DMS53 (cell line): ENCODE measurements at regions not wholly inside any gene's neighbourhood (a gene's known extent, or its start where the extent isn't known, plus 50 kb on each side); places are given as distances from the start of the nearest gene placed in this dataset.

Experiments
- DNase-seq: peaks from one replicate; lab custom pipeline; 2025; lab: John Stamatoyannopoulos, UW

DNA sequence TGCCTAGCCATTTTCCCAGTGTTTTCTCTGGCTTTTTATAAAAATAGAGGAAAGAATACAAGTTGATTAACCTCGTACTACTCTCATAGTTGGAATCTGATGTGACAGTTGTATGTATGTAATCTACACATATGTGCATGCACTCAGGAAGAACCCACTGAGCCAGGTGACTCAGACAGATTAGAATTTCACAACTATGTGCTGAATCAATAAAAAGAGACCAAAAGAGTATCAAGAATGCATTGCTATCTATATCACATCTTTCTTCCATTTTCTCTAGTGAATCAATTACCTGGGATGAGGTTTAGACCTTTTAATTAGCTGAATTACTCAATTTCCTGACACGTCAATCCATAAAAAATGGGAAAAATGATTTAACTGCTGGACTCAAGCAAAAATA, 319.3 kb upstream of the ATP10A start:
- DNase-seq: no peak

DNA sequence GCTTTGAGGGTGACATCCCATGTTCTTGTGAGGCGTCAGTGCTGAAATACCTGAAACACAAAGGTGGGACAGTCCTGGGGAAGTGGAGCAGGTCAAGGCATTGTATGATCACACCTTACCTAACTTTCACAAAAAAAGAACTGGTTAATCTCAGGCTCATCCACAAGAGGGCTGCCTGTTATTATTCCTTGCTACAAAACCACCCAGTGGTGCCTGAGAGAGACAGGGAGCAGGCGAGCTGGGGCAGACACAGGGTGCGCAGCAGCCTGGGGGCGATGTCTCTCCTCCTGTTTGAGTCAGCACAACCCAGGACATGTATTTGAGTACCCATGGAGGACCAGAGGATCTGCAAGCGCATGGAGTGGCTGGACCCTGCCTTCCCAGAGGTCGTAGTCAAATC, 316.8 kb upstream of the ATP10A start:
- no peak for DNase-seq

DNA sequence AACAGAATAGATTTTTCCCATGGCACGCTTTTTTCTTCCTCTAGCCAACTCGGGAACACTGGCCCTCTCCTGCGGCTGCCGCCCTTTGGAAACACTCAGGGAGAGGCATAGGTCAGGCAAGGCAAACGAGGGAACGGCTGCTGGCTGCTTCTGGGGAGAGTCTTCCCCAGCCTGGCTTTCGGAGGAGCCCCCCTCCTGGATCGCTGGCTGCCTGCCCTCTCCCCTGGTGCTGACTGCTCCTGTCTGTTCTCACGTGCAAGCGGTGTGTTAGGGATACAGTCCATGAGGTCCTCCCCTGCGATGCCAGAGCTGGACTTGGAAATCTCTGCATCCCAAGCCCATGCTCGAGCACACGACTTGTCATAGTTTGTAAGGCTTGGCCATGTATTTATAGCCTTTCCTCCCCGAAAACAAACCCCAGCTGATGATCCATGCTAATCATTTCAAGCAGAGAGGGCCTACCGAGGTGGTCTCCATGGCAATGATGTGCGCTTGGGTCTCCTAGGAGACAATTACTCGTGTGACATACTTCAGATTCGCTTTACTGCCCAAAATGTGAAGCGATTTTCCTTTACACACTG, 315.6 kb upstream of the ATP10A start:
- no peak for DNase-seq

DNA sequence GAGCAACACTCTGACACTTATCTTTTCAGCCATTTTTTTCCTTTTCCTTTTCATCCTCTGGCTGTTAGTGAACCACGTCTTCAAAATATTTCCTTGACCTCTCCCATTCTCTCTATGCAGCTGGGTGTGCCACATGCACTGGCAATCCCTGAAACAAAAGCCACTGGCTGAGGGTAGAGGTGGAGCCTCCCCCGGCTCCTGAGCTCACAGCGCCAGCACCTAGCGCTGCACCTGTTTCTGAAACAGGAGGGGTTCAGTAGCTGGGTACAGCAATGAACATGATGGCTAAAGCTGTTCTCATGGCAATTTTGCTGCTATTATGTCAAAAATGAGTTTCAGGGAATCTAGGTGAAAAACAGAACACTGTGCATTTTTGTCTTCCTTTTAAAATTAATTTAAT, 314.7 kb upstream of the ATP10A start:
- no peak for DNase-seq

DNA sequence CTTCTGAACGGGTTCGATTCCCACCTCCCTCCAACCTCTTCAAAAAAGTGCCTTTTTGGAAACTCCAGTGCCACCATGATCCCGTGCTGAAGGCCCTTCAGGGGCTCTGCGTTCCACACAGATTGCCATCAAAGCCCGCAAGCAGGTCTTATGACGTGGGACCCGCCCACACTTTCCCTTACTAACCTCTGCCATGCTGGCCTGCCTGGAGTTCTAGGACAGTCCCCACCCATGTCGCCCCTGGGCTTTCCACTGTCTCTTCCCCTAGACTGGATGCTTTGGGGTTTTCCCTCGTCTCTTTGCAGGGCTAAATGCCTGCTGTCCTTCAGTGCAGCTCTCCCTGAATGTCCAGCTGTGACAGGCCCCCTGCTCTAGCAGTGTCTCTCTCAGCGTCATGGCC, 313.7 kb upstream of the ATP10A start:
- no peak for DNase-seq

DNA sequence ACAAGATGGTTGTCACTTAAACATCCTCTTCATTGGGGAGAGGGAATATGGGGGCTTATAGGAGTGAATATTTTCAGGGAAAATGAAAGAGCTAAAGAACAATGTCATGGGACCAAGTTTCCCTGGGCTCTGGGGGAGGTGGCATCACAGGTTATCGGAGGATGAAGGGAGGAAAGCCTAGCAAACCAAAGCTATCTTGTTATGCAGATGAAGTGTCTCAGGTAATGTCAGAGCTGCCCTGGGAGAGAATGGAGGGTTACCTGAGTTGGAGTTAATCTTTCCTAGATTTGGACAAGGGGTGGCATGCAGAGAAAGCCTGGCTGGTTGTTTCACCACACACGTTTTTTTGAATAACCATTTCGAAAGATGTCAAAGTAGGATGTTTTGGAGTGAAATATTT, 308.1 kb upstream of the ATP10A start:
- no peak for DNase-seq

DNA sequence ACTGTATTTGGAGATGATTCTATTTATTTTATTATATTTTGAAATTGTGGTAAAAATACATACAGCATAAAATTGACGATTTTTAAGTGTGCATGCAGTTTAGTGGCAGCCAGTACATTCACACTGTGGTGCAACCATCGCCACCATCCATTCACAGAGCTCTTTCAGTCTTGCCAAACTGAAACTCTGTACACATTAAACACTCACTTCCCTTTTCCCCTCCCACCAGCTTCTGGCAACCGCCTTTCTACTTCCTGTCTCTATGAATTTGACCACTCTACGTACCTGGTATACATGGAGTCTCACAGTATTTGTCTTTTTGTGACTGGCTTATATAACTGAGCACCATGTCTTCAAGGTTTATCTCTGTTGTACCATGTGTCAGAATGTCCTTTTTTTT, 303.3 kb upstream of the ATP10A start:
- no peak for DNase-seq

DNA sequence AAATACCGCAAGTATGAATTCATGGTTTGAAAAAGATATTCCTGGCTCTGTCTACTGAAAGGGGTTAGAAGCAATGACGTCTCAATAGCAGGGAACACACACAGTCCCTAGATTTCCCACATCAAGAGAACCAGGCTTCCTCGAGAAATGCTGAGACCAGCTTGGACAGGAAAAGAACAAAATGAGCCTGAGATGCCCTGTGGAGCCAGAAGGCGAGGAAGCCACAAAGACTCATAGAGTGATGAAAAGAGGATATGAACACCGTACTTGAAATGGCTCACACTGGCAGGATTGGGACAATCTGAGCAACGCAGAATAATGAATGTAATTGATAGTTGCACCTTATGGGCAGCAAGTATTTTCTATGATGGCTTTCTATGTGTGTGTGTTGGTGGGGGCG, 302.4 kb upstream of the ATP10A start:
- DNase-seq: no peak

DNA sequence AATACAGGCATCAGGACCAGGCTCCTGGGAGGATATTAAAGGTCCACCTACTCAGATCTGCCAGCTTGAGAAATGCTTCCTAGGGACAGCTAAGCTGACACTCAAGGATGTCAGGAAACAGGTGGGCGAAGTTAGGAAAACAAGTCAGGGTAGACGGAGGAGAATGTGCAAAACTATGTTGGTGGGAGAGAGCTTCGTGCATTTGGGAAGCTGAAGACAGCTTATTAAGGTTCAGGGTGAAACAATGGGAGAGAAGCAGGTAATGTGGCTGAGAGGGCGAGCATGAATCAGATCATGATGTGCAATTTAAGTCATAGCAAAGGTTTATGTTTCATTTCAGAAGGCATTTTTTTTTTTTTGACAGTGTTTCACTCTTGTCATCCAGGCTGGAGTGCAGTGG, 297.2 kb upstream of the ATP10A start:
- no peak for DNase-seq

DNA sequence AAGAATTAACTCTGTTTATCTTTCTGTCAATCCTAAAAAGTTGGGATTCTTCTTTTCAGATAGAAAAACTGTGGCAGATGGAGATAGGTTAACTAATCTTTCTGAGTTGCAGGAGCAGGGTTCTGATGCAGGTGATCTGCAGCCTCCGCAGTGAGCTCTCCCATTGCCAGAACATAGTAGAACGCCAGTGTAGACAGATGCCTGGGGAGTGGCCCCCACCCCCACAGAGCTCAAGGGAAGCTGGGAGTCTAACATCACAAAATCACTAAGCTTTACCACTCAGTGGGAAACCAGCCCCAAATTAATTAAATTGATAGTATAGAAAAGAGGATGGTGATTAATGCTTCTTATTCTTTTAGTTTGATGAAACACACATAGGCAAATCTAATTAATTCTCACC, 295.0 kb upstream of the ATP10A start:
- no peak for DNase-seq

DNA sequence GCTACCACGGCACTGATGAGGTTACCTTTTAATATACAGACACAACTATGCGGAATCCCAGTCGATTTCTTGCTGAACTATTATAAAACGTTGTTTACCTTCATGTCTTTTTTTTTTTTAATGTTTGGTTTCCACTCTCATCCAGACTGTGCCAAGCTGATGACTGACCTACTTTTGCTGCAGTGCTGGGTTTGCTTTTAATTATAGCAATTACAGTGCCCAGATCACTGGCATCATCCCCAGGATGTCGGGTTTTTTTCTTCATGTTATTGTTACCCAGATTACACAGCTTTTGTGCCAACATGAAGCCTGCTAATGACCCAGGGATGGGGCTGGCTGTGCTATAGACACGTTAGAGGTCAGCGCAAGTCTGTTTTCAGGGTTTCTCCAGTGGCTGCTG, 294.0 kb upstream of the ATP10A start:
- no peak for DNase-seq

DNA sequence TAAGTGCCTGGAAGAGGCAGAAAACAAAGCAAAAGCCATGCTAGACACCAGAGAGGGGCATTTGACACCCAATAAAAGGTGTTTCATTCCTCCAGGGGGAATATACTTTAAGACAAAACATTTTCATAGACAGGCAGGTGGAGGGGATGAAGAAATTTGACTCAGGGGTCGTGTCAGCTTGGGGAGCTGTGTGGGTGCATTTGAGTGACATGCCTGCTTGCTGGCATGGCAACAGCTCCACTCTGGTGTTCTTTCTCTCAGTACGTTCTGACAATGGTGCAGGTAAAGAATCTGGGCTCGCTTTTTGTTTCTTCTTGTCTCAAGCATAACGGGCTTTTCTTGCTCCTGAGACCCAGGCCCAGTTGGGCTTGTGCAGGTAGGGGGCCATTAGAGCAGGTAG, 292.9 kb upstream of the ATP10A start:
- no peak for DNase-seq

DNA sequence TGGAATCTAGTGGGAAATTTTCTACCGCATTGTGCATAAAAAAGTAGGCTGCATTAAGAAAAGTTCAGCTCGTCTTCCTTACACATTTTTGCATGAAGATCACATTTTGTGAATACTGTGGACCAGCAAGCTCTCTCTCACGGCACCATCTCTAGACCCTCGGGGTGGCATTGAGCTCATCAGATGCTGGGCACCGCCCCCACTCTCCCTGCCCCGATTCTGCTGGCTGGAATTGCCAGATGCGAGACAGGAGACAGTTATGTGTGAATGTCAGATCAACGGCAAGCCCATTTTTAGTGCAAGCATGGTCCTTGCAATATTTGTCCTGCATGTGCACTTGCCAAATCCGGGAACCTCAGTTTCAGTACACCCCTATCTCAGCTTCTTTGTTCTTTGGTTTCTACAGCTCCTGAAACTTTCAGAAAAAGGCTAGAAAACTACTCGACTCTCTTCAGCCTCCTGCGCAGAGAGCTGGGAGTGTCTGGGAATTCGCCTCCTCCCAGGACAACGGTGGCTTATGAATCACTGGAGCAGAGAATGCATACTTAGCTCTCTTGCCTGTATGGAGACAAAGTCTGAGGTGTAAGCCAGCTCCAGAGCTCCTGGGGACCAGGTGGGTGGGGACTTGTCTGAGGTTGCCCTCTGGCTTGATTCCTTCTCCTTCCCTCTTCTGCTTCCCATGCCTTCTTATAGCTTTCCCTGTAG, 285.2 kb upstream of the ATP10A start:
- DNase-seq: no peak

DNA sequence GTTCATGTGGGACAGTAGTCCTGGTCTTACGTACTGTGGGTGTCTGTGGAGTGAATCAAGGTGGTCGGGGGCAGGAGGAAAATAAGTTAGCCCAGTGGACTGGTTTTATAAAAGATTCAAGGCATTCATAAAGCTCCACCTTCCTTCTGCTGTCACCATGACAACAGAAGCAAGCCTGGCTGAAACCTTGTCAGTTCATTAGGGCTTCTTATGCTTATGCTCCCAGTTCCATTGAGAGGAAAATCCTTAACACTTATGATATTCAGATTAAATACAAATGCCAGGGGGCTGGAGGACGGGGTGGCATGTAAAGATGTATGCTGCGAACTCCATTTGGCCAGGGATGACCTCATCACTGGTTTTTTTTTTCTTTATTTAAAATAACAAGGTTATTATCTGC, 283.1 kb upstream of the ATP10A start:
- no peak for DNase-seq

DNA sequence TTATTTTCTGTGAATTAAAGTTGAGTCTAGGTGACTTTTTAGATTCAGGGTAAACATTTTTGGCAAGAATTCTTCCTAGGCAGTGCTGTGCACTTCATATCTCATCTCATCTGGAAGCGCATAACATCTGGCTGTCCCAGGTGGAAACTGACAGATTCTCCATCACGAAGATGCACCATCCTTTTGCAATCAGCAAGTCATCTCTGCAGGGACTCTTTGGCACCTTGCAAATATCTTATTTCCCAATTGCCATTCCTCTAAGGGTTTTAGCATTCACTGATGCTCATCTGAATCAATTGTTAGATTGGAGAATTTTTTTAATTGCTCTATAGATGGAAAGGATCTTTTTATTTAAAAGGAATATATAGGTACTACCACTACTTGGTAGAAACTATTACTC, 282.7 kb upstream of the ATP10A start:
- DNase-seq: no peak

DNA sequence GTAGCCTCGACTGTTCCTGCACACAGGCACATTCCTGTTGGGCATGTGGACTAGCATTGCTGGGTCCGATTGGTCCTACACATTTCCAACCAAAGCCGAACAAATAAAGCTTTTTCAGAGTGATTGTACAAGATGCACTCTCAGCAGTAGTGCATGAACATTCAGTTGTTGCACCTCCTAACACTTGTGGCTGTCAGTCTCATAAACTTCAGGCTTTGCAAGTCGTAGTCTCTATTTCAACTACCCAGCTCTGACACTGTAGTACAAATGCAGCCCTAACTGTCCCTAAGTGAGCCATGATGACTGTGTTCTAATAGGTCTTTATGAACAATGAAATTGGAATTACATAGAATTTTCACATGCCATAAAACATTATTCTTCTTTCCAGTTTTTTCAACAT, 281.7 kb upstream of the ATP10A start:
- no peak for DNase-seq

DNA sequence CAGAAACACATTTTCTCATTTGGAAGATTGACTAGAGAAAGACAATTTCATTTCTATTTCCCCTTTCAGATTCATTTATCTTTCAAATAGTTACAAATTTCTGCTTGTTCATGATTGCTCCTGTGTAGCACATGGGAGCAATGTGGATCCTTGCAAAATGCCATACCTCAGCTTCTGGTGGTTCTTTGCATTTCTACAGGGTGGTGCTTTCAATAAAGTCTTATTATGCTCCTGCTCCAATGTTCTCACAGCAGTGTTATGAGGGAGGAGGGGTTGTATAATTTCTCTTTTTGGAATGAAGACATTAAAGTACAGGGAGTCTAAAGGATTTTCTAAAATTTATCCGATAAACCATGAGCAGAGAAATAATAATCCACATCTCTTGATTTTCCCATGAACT, 280.1 kb upstream of the ATP10A start:
- no peak for DNase-seq

DNA sequence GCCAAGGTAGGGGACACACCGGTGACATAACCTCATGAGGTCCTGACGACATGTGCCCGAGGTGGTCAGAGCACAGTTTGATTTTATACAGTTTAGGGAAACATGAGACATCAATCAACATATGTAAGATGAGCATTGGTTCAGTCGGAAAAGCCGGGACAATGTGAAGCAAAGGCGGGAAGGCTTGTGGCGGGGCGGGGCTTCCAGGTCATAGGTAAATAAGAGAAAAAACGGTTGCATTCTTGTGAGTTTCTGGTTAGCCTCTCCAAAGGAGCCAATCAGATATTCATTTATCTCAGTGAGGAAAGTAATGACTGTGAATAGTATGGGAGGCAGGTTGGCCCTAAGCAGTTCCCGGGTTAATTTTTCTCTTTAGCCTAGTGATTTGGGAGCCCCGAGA, 271.7 kb upstream of the ATP10A start:
- no peak for DNase-seq

DNA sequence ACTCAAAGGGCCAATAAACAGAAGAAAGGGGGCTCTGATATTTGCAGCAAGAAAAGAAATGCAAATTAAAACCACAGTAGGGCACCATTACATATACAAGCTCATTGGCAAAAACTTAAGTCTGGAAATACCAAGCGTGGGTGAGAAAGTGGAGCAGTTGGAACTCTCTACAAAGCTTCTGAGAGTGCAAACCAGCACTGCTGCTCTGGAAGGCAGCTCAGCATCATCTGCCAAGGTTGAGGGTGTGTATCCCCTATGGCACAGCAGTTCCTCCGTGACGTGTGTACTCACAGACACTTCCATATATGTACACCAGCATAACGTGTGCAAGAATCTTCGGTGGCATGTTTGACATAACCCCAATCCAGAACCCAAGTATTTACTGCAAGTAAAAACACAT, 271.0 kb upstream of the ATP10A start:
- no peak for DNase-seq

DNA sequence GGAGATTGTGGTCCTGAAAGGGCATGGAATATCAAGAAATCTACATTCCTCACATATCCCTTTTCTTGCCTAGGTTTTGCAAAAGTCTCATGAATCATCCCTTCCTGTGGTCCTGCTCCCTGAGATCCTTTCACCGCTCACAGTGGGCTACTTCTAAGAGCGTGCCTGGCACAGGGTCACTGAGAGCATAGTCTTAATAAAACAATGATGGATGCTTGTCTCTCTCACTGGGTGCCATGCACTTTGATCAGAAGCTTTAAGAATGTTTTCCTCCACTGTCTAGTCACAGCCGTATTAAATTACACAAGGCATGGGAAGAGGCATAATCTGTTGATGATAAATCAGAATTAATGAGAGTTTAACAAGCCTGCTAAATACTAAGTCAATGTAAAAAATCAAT, 269.7 kb upstream of the ATP10A start:
- DNase-seq: no peak

DNA sequence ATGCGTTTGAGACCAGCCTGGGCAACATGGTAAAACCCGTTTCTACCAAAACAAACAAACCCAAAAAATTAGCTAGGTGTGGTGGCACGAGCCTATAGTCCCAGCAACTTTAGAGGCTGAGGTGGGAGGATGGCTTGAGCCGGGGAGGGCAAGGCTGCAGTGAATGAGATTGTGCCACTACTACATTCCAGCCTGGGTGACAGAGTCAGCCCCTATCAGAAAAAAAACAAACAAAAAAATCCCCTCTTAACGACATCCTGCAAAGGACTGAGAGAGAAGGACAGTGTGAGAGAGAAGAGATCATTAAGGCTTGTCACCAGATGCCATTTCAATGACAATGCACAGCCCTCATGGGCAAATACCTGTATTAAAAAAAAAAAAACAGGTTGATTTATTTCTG, 266.7 kb upstream of the ATP10A start:
- no peak for DNase-seq

DNA sequence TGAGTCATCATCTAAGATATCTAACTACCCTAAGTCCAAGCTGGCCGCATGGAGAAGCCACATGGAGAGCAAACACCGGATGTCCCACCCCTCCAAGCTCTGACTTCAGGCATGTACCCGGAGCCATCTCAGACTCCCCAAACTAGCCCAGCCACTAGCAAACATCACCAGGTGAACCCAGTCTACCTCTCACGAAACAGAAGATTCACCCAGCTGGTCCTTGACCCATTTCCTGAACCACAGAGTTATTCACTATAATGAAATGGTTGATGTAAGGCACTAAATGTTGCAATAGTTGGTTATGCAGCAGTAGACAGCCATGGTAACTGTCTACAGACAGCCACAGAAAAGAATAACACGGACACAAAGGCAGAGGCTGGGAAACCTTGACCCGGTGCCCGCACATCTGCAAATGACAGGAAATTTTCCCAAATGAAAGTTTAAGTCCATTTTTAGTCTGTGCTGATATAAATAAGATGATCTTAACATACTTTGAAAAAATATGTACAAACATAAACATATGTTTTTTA, 265.5 kb upstream of the ATP10A start:
- DNase-seq: no peak

DNA sequence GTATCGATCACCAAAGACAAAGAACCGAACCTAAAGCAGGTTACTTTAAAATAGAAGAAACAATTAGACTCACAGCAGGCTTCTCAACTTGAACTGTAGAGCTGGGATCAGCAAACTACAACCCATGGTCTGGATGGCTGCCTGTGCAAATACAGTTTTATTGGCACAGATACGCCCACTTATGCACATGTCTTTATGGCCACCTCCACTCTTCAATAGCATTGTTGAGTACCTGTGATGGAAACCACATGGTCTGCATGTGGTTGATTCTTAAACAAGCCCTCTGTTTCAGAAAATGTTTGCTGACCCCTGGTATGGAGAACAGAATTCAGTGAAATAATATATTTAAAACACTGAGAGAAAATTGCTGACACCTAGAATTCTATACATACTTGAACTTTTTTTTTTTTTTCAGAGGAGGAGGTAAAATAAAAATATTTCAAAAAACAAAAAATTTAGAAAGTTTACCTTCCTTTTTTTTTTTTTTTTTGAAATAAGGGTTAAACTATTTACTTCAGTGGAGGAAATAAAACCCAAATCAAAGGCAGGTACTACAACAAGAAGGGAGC, 263.8 kb upstream of the ATP10A start:
- DNase-seq: no peak

DNA sequence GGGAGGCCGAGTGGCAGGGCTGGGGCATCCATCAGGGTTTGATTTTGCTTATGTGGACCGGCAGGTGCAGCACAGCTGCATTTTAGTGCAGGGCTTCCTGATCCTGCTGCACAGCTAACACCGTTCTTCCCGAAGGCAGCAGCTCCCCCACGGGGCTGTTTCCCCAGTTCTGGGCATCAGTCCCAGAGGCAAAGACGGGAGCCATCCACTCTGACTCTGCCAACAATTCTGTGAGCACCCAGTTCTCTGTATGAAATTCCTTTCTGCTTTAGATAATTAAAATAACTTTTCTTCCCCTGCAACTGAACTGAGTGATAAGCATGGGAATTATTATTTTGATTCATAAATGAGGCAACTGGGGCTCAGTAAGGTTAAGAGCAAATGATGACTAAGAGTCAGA, 262.9 kb upstream of the ATP10A start:
- DNase-seq: no peak
